ENCODE measurements at regions not wholly inside any gene's neighbourhood (a gene's known extent, or its start where the extent isn't known, plus 50 kb on each side); places are given as distances from the start of the nearest gene placed in this dataset.

- H3K36me3 ChIP-seq (ENCODE audit: control insufficient read depth, insufficient read depth, low read length) = no peaks in the 10 kb centered on the region
- no peak overlapping the region for H3K4me3 ChIP-seq (ENCODE audit: low read depth, low read length)
- no peaks in the 10 kb centered on the region for H3K27me3 ChIP-seq (ENCODE audit: control insufficient read depth, insufficient read depth, low read length)
- DNase-seq (ENCODE audit: low read depth) = no peak
- TF ChIP-seq, protein P1, sequence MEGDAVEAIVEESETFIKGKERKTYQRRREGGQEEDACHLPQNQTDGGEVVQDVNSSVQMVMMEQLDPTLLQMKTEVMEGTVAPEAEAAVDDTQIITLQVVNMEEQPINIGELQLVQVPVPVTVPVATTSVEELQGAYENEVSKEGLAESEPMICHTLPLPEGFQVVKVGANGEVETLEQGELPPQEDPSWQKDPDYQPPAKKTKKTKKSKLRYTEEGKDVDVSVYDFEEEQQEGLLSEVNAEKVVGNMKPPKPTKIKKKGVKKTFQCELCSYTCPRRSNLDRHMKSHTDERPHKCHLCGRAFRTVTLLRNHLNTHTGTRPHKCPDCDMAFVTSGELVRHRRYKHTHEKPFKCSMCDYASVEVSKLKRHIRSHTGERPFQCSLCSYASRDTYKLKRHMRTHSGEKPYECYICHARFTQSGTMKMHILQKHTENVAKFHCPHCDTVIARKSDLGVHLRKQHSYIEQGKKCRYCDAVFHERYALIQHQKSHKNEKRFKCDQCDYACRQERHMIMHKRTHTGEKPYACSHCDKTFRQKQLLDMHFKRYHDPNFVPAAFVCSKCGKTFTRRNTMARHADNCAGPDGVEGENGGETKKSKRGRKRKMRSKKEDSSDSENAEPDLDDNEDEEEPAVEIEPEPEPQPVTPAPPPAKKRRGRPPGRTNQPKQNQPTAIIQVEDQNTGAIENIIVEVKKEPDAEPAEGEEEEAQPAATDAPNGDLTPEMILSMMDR (IDR thresholded peaks at IDR 0.05; ENCODE audit: insufficient read depth, low read length, poor library complexity, severe bottlenecking) = no peak
Observed at GRCh38 chr5:20077186-20077585, 89.2 kb upstream of the CDH18 start.

DNA sequence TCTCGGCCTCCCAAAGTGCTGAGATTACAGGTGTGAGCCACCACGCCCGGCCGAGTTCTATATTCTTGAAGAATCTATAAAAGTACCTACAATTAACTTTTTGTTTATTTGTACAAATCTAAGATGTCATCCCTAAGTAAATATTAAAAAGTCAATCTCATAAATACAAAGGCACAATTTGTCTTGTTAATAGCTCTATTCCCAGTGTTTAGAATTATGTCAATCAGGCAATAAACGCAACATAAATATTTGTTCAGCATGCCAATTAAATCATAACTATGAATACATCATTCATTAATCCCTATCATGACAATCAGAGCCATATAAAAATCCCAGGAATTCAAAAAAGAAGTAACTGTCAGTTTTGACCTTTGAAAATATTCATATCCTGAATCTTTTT lies 68.9 kb upstream of the CDH18 start:
- TF ChIP-seq, protein P1 (IDR thresholded peaks at IDR 0.05; ENCODE audit: insufficient read depth, low read length, poor library complexity, severe bottlenecking) = no peak
- H3K27me3 ChIP-seq (ENCODE audit: control insufficient read depth, insufficient read depth, low read length) = no peaks in the 10 kb centered on the region
- DNase-seq (ENCODE audit: low read depth) = no peak
- H3K36me3 ChIP-seq (ENCODE audit: control insufficient read depth, insufficient read depth, low read length) = no peaks in the 10 kb centered on the region
- H3K4me3 ChIP-seq (ENCODE audit: low read depth, low read length) = no peak overlapping the region

DNA sequence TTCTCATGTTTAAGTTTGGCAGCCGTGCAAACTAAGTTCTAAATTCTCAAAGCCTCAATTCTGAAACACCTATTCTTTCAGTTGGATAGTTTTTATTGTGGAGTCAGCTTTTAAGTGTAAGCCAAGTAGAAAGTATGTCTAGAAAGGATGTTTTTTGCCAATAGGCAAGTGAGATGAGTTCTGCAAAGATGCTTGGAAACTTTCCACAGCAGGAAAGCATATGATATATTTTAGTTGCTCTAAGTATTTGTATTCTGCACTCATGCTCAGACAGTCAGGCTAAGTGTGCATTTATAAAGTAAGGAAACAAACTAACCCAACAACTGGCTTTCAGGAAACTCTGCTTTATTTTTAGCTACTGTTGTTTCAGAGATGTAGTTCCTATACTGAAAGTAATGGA lies 67.3 kb upstream of the CDH18 start:
- no peak for DNase-seq (ENCODE audit: low read depth)
- H3K4me3 ChIP-seq (ENCODE audit: low read depth, low read length) = no peak overlapping the region
- TF ChIP-seq, protein P1 (IDR thresholded peaks at IDR 0.05; ENCODE audit: insufficient read depth, low read length, poor library complexity, severe bottlenecking) = no peak
- H3K36me3 ChIP-seq (ENCODE audit: control insufficient read depth, insufficient read depth, low read length) = no peaks in the 10 kb centered on the region
- no peaks in the 10 kb centered on the region for H3K27me3 ChIP-seq (ENCODE audit: control insufficient read depth, insufficient read depth, low read length)

DNA sequence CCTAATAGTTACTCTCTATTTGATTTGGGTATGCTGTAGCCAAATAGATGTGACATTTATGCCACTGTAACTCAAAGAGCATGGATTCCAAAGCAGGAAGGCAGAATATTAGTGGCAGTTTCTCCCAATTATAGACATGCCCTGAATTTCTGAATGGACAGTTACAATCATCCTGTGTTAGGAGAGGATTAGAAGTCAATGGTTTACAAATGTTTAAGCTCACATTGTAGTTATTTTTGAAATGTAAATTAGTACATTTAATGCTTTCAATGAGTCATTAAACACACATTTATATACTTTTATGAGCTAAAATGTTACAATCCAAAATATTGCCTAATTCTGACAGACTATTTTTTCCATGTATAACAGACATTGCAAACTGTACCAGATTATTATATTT lies 62.3 kb upstream of the CDH18 start:
- TF ChIP-seq, protein P1 (IDR thresholded peaks at IDR 0.05; ENCODE audit: insufficient read depth, low read length, poor library complexity, severe bottlenecking) = no peak
- Histone ChIP-seq H3K4me3 (ENCODE audit: low read depth, low read length) (no peak overlapping the region), H3K27me3 (ENCODE audit: control insufficient read depth, insufficient read depth, low read length) (no peaks in the 10 kb centered on the region), H3K36me3 (ENCODE audit: control insufficient read depth, insufficient read depth, low read length) (no peaks in the 10 kb centered on the region)
- no peak for DNase-seq (ENCODE audit: low read depth)

DNA sequence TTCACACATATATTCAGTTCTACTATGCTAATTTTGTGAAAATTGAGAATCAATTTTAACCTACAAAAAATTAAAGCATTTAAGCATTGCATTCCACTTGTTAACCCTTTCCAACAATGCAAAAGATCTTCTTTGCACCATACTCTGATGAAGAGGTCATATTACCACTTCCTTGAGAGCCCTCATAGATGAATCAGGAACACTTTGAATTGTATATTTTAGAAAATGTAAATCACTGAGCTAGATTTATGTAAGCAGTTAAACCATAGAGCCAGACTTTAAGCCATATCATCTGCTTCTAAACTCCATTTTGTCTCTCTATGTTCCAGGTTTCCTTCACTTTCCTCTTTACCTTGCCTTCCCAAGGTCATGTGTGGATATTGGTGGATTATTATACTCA lies 56.5 kb upstream of the CDH18 start:
- no peak for DNase-seq (ENCODE audit: low read depth)
- Histone ChIP-seq H3K4me3 (ENCODE audit: low read depth, low read length) (no peak overlapping the region), H3K36me3 (ENCODE audit: control insufficient read depth, insufficient read depth, low read length) (no peaks in the 10 kb centered on the region), H3K27me3 (ENCODE audit: control insufficient read depth, insufficient read depth, low read length) (no peaks in the 10 kb centered on the region)
- TF ChIP-seq, protein P1 (IDR thresholded peaks at IDR 0.05; ENCODE audit: insufficient read depth, low read length, poor library complexity, severe bottlenecking) = no peak

All from kidney epithelial cell (primary cell).